HG03280 (cell line): ENCODE measurements at regions not wholly inside any gene's neighbourhood (a gene's known extent, or its start where the extent isn't known, plus 50 kb on each side); places are given as distances from the start of the nearest gene placed in this dataset.

Experiments used
- ATAC-seq: cut with Tn5 transposase; IDR thresholded peaks from one replicate; pipeline ENCODE4 v1.9.1; 2021; ENCODE audit warnings: mild to moderate bottlenecking, moderate library complexity; ENCODE audit not compliant: unreplicated experiment

DNA sequence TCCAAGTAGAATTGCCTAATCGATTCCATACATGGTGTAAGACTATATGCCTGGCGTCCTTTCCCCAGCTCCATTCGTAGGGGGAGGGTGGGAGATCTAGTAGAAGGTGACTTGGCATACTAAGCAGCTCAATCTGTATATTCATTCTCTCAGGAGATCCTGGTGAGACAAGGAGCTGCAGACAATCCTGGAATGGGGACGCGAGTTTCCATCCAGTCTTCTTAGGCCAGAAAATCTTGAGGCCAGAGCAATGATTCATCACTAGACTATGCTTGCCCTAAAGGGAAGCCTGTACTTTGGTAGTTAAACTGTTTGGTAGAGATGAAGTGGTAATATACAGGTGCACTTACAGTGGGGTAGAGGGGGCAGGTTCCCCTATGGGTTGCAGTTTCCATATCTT lies 468.7 kb downstream of the ADGRL2 start:
- ATAC-seq: no peak

DNA sequence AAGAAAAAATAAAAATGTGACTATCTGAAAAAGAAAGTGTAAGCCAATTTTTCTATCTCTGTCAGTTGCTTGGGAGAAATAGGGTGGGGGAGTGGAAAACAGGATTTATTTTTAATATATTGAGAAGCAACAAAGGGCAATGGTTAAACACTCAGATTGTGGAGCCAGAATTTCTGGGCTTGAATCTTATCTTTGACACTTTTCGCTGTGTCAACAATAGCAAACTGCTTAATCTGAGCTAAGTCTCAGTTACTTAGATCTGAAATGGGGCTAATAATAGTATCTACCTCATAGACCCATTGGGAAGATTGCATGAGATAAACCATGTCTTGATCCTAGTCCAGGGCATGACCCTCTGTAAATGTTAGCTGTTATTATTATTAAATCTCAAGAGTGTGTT lies 468.1 kb downstream of the ADGRL2 start:
- no peak for ATAC-seq

DNA sequence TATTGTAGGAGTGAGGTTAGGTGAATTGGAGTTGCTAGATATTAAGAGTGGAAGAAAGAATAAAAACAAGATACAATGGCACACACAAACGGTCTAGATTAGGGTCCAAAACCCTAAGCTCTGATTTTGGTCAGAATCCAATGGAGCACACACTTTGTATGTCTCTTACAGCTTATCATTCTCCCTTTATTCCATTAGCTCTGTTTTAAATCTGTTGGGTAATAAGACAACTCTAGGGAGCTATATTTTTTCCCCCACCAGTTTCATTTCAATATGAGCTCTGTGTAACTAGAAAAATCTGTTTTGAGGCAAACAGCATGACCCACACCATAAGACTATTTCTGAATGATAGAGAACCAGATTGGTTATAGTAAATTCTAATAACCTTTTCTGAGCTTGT lies 465.6 kb downstream of the ADGRL2 start:
- no peak for ATAC-seq

DNA sequence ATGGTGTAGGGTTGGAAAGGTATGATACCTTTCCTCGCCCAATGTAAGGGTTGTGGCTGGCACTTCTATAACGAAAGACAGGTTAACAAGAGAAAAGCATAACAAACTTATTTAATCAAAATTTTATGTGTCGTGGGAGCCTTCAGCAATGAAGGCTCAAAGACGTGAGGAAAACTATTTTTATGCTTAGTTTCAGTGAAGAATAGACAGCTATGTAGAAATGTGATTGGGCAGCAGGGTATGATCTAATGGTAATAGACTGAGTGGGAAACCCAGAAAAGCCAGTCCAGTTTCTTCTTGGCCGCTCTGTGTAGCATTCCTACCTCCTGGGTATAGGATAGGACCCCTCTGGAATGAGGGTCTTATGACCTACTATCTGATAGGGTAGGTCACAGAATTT lies 464.7 kb downstream of the ADGRL2 start:
- ATAC-seq: no peak

DNA sequence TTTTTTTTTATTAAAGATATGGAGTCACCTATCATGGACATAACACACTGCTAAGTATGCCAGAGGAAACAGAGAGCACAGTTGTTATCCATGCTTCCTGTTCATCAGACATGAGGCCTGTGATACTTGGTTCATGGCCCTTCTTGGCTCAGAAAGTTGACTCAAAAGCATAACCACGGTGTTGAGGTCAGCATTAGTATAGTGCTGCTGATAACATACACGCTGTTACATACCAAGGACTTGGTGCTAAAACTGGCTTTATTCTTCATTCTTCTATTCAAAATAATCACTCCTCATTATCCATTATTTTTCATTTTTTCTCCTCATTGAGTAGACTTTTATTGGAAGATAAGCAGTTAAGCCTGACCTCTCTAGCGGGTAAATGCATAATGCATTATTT lies 464.1 kb downstream of the ADGRL2 start:
- no peak for ATAC-seq

DNA sequence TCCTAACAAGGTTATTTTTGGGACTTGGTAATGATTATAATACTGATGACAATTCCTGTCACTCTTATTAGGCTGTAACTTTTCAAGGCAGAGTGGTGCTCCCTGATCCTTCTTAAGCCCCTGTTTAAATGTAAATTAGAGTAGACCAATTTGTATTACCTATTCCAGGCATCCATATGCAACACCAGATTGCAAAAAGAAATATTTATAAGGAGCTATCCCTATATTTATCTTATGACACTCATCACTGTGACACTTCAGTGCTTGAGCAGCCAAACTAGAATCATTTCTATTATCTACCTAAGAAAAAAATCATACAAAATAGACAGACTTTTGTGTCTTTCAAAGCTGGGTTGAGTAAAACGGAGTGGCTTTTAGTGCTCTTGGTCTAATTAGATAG lies 462.7 kb downstream of the ADGRL2 start:
- no peak for ATAC-seq

DNA sequence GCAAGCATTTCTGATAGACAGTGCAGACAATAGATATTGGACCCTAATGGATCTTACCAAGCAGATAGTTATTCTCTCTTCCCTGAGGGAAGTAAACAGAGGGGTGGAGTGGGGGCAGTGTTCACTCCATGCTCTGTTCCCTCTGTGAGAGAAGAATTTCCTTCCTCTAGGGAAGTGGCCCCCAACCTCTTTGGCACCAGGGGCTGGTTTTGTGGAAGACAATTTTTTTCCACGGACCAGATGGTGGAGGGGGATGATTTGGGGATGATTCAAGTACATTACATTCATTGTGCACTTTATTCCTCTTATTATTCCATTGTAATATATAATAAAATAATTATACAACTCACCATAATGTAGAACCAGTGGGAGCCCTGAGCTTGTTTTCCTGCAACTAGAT lies 459.9 kb downstream of the ADGRL2 start:
- no peak for ATAC-seq

DNA sequence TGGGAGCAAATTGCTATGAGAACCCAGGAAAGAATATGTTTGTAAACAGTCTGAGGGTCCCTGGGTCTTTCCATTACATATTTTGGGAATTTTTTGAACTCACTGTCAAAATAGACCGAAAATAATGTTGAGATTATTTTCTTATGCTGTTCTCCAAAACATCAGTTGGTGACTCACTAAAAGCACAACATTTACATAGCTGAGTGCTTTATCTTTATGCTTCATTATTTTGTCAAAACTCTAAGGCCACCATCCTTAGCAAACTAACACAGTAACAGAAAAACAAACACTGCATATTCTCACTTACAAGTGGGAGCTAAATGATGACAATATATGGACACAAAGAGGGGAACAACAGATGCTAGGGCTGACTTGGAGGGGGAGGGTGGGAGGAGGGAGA lies 459.3 kb downstream of the ADGRL2 start:
- no peak for ATAC-seq

DNA sequence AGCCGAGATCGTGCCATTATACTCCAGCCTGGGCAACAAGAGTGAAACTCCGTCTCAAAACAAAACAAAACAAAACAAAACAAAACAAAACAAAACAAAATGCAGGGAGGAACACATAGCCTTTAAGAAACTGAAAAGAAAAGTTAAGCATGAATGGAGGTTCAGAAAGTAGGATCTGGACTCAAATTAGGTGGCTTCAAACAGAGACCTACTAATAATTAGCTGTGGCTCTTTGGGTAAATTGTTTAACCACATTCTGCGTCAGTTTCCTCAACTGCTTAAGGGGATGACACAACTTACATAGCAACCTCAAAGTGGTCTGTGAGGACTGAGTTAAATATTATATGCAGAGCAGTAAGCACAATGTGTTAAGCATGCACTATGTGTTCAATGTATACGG lies 458.2 kb downstream of the ADGRL2 start:
- ATAC-seq: no peak

DNA sequence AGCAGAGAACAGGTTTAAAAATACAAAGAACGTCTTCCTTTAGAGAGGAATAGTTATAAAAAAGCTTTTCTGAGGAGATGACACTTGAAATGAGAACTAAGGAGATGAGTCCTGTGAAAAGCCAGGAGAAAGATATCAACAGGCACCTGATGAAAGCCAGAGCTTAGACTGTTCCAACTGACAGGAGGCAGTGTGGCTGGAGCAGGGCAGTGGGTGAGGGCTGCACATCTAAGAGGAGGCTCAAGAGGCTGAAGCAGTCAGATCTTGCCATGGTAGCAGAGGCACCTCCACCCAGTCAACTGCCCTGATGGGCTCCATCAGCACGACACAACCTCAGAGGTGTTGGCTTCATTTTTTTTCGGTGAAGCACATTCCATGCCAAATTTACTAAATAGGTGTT lies 445.3 kb downstream of the ADGRL2 start:
- no peak for ATAC-seq

DNA sequence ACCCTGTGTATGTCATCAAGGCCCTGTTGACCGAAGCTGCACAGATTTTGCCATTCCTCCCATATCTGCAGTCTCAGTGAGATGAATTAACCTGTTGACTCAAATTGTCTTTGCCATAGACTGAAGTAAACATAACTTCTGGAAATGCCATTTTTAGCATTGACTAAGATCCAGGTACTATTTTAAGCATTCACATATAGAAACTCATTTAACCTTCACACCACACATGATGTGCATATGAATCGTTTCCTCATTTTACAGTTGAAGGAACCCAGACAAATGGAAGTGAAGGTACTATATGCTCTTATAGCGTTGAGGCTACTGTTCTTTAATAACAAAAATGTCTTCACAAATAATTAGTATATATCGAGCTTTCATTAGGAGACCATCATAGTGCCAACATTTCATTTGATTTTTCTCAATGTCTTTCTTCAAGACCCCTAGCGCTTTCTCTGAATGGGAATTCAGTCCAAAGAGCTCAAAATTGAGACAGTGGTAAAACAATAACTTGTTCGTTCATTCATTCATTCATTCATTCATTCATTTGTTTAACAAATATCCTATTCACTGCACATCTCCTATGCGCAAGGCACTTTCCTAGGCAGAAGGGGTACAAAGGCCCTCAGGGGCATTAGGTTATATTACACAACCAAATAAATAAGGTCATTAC lies 444.7 kb downstream of the ADGRL2 start:
- ATAC-seq: no peak

DNA sequence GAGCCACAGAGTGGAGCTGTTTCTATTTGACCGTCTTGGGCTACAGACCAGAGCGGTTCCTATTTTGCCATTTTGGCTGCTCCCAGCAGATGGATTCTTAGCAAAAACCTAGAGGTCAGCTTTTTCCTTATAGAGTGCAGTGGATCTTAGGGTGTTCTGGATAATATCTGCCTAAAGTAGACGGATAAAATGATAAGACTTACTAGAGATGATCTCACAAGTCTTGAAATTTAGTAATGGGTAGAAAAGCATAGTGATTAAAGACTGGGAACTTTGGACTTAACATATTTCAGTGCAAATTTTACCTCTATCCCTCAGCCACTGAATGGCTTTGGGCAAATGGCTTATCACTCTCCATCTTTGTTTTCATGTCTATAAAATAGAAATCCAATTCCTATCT lies 439.8 kb downstream of the ADGRL2 start:
- no peak for ATAC-seq

DNA sequence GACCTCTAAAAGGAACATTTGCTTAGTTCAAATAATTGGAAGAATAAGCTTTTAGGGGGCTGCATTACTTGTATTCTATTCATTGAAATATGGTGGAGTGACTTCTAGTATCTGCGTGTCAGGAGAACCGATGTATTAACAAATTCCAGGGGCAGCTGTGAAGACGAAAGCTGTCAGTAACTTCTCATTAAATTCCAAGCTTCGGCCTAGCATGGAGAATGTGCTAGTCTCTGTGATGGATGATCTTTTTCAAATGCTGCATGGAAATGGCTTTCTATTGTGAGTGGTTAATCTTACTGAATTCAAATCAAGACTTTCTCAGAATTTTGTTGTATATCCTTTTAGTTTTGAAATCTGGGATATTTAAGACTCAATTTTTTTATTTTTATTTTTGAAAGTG lies 429.9 kb downstream of the ADGRL2 start:
- ATAC-seq: no peak

DNA sequence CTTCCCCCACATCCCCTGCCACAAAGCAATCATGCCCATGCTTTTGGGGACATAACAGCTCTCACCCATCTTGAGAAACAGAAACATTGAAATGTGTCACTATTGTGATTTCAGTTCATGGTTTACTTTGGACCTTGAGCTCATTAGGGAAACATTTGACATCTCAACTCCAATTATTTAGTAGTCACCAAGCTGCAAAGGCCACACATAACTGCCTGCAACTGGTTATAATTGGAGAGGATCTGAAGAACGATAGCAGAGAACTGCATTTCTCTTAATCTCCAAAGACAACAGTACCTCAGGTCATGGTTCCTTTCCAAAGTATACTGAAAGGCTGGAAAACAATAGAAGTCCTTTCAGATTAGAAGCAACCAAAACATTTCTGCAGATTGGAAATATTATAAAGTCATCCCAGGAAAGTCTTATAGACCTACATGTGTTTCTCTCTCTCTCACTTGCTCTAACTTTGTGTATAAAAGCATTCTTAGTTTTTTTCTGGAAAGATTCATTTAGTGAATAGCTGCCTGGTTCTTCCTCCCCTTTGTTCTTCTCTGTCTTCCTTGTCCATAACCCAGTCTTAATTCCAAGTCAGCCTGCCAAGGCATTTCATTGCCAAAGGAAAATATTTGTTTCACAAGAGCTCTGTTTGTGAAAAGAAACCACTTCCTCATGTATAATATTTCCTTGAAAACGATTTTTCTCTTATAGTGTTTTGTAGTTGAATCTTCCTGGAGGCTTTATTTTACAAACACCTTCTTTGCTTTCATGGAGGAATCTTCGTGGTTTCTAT lies 426.8 kb downstream of the ADGRL2 start:
- ATAC-seq: no peak

DNA sequence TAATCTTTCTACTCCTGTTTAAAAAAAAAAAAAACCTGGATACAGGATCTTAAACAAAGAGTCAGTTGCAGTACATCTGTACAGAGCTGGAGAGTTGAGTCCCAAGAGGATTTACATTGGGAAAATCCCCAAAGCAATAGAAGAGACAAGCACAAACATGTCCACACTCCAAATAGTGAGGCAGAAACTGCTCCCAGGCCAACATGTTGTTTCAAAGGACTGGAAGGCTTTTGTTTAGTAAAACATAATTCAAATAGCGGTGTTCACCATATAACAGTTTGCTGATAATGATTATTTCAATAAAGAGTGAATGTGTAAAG lies 425.4 kb downstream of the ADGRL2 start:
- no peak for ATAC-seq

DNA sequence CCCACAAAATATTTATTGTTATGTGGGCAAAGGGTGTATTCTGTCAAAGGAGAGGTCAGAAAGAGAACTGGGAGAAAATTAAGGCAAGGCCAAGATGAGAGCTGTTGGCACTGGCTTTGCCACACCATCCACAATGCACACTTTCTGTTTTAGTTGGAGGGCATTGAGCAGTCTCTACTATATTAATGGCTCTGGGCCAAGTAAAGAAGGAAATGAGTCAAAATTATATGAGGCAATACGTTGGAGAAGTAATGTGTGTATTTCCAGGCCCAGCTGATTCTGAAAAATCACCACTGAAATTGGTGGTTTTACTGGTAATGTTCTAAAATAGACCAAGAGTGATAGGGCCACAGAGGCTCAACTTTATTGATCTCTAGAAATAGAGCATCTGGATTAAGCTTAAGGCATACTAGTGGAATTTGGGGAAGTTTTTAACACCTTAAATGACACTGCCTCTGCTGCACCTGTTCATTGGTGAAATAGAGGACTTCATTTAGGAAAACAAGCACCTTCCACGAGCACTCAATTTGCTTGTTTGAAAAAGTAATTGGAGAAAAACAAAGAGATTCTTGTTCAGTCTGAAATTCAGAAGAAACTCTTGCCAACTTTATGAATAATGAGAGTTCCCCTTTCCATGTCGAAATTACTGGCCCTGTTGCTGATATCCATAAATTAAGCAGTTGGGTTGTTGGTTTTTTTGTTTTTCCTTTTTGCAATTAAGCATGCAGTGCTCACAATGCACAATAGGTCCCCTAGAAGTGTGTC lies 424.9 kb downstream of the ADGRL2 start:
- no peak for ATAC-seq

DNA sequence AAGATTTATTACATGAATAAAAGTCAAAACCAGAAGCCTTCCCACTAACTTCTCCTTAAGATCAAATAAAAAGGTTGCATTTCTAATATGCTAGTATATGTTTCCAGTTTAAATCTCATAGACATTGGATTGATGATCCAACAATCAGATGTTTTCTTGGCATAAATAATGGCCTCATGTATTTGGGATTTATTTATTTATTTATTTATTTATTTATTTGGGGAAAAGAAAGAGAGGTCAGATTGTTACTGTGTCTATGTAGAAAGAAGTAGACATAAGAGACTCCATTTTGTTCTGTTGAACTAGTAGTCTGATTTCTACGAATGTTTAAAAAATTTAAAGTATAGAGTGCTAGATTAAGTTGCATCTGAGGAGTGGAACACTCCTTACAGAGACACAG lies 422.4 kb downstream of the ADGRL2 start:
- ATAC-seq: no peak

DNA sequence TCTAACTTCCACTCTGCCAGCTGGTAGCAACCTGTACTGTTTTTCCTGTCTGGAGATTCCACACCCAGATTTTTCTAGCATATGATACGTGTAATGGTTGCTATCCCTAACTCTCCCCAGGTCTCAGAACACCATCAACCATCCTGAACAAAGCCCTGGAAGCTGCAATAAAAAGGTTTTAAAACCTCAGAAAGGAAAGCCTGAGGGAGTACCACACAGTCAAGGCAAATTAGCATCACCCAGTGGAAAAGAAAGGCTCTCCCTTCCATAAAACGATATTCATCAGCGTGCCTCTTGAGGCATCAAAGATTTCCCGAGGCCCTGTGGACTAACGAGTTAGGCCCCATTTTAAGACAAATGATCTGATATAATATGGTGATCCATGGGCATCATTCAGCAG lies 421.0 kb downstream of the ADGRL2 start:
- ATAC-seq: no peak

DNA sequence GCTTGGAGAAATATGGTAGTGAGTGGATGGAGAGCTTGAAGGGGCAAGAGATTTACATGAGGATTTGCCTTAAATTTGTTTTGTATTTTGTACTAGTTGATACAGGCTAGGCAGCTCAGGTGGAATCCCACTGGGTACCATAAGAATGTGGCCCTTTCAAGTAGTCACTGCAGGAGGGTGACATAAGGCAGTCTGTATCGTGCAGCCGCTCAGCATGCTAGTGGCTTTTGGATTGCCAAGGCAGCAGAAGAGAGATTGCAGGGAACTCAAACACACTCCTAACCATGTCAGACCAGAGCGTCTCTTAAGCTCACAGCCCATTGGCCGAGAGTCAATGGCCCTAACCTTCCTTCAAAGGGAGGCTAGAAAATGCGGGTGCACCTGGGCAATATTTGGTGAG lies 420.0 kb downstream of the ADGRL2 start:
- no peak for ATAC-seq

DNA sequence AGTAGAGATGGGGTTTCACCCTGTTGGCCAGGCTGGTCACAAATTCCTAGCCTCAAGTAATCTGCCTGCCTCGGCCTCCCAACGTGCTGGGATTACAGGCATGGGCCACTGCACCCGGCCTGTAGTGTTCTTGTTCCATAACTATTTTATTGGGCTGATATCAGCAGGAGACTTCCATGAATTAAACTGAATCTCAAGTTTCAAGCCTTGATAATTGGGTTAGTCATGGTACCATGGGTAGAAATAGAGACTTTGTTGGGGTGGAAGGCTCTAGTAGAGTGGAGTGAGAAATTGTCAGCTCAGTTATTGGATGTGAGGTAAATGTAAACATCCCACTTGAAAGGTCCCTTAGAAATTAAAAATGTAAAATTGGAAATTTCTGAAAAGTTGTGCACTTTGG lies 419.1 kb downstream of the ADGRL2 start:
- no peak for ATAC-seq

DNA sequence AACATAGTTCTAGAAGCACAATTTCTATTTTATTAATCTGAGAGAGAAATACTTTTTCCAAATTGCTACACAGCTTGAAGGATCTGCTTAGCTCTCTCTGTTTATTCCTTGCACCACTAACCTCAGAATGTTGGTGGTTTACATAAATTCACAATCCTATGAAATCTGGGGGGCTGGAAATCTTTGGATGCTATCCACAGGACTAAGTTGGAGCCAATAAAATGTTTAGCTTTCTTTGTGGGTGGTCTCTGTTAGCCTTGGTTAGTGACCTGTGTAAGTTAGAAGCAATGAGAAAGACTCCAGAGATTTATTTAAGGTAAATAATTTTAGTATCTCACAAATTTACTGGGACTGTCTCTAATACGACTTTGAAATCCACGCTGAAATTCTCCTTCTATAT lies 418.1 kb downstream of the ADGRL2 start:
- no peak for ATAC-seq

DNA sequence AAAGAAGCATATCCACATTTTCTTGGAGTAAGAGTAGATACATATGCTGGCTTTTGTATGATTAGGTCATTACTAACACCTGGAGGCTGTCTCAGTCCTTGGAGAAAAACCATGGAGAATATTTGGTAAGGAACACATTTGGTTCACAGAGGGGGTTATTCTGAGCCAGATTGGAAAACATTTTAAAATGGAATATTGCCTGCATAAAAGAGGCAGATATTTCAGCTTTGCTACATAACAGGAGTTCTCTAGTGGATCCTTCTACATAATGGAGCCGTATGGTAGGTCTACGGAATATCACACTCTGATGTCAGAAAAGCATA lies 415.1 kb downstream of the ADGRL2 start:
- no peak for ATAC-seq
